ES-I3 (cell line): ENCODE measurements at regions not wholly inside any gene's neighbourhood (a gene's known extent, or its start where the extent isn't known, plus 50 kb on each side); places are given as distances from the start of the nearest gene placed in this dataset.
"Not testable (repeated sequence)": the region's sequence is repeated elsewhere in the genome, so short reads cannot be mapped to it uniquely, and the experiment has no call there.

ENCODE experiments used
- H3K36me3 ChIP-seq: 2 replicates; pipeline ENCODE4 v1.6.1; 2013; ENCODE audit warnings: mild to moderate bottlenecking, low read length, control low read depth, moderate library complexity; ENCODE audit not compliant: insufficient read depth
- H3K4me1 ChIP-seq: 2 replicates; pipeline ENCODE4 v1.6.1; 2013; ENCODE audit warnings: mild to moderate bottlenecking, control low read depth, low read length; ENCODE audit not compliant: insufficient read depth
- H3K9ac ChIP-seq: 2 replicates; pipeline ENCODE4 v1.6.1; 2013; ENCODE audit warnings: low read depth, mild to moderate bottlenecking, low read length, moderate library complexity
- H3K9me3 ChIP-seq: 2 replicates; pipeline ENCODE4 v1.6.1; 2013; ENCODE audit warnings: mild to moderate bottlenecking, low read length, moderate library complexity; ENCODE audit not compliant: control insufficient read depth, insufficient read depth

GRCh38 chr2:39487398-39488250 lies 50.5 kb upstream of the MAP4K3 start:
- H3K36me3 ChIP-seq: no peaks in the 10 kb centered on the region
- H3K9me3 ChIP-seq: no peaks in the 10 kb centered on the region
- peaks cover 16% of the 10 kb centered on the region for H3K4me1 ChIP-seq
- H3K9ac ChIP-seq: no peak overlapping the region

GRCh38 chr2:39488450-39488849 lies 51.4 kb upstream of the MAP4K3 start:
- Histone ChIP-seq H3K9me3 (no peaks in the 10 kb centered on the region), H3K36me3 (no peaks in the 10 kb centered on the region), H3K4me1 (peaks cover 16% of the 10 kb centered on the region), H3K9ac (no peak overlapping the region)

- H3K9ac ChIP-seq: no peak overlapping the region
- H3K36me3 ChIP-seq: no peaks in the 10 kb centered on the region
- no peaks in the 10 kb centered on the region for H3K9me3 ChIP-seq
- H3K4me1 ChIP-seq: peaks cover 24% of the 10 kb centered on the region
Measured at GRCh38 chr2:39490586-39490985, 53.5 kb upstream of the MAP4K3 start.

- no peaks in the 10 kb centered on the region for H3K36me3 ChIP-seq
- H3K9ac ChIP-seq: no peak overlapping the region
- H3K4me1 ChIP-seq: peaks cover 18% of the 10 kb centered on the region
- no peaks in the 10 kb centered on the region for H3K9me3 ChIP-seq
Measured at GRCh38 chr2:39491653-39492052, 54.6 kb upstream of the MAP4K3 start.

GRCh38 chr2:39492095-39492590 lies 55.1 kb upstream of the MAP4K3 start:
- no peak overlapping the region for H3K9ac ChIP-seq
- peaks cover 18% of the 10 kb centered on the region for H3K4me1 ChIP-seq
- H3K36me3 ChIP-seq: no peaks in the 10 kb centered on the region
- H3K9me3 ChIP-seq: no peaks in the 10 kb centered on the region

- Histone ChIP-seq H3K36me3 (no peaks in the 10 kb centered on the region), H3K4me1 (peaks cover 13% of the 10 kb centered on the region), H3K9ac (no peak overlapping the region), H3K9me3 (no peaks in the 10 kb centered on the region)
Measured at GRCh38 chr2:39492716-39493115, 55.6 kb upstream of the MAP4K3 start.

GRCh38 chr2:39494784-39495251 lies 57.7 kb upstream of the MAP4K3 start:
- H3K9ac ChIP-seq: no peak overlapping the region
- peaks cover 14% of the 10 kb centered on the region for H3K4me1 ChIP-seq

GRCh38 chr2:39497082-39497801 lies 60.2 kb upstream of the MAP4K3 start:
- no peaks in the 10 kb centered on the region for H3K36me3 ChIP-seq
- no peak overlapping the region for H3K9ac ChIP-seq
- no peaks in the 10 kb centered on the region for H3K9me3 ChIP-seq
- H3K4me1 ChIP-seq: peaks cover 14% of the 10 kb centered on the region

More at GRCh38 chr2:39494784-39495251, 57.7 kb upstream of the MAP4K3 start:
- Histone ChIP-seq H3K9me3 (no peaks in the 10 kb centered on the region), H3K36me3 (no peaks in the 10 kb centered on the region)

GRCh38 chr2:39498176-39498575 lies 61.1 kb upstream of the MAP4K3 start:
- H3K4me1 ChIP-seq: peaks cover 20% of the 10 kb centered on the region
- not testable (repeated sequence) for H3K36me3 ChIP-seq, H3K9ac ChIP-seq, H3K9me3 ChIP-seq

GRCh38 chr2:39498786-39499185 lies 61.7 kb upstream of the MAP4K3 start:
- Histone ChIP-seq H3K4me1 (peaks cover 20% of the 10 kb centered on the region), H3K9me3 (no peaks in the 10 kb centered on the region), H3K36me3 (no peaks in the 10 kb centered on the region), H3K9ac (no peak overlapping the region)

- Histone ChIP-seq H3K9me3 (no peaks in the 10 kb centered on the region), H3K9ac (no peak overlapping the region), H3K36me3 (no peaks in the 10 kb centered on the region), H3K4me1 (peaks cover 22% of the 10 kb centered on the region)
Measured at GRCh38 chr2:39499336-39499735, 62.3 kb upstream of the MAP4K3 start.

GRCh38 chr2:39501412-39501811 lies 64.3 kb upstream of the MAP4K3 start:
- Histone ChIP-seq H3K4me1 (peaks cover 22% of the 10 kb centered on the region), H3K9me3 (no peaks in the 10 kb centered on the region)

GRCh38 chr2:39503277-39503676 lies 66.2 kb upstream of the MAP4K3 start:
- no peak overlapping the region for H3K9ac ChIP-seq
- H3K36me3 ChIP-seq: no peaks in the 10 kb centered on the region
- H3K4me1 ChIP-seq: peaks cover 22% of the 10 kb centered on the region

More at GRCh38 chr2:39501412-39501811, 64.3 kb upstream of the MAP4K3 start:
- no peak overlapping the region for H3K9ac ChIP-seq
- H3K36me3 ChIP-seq: no peaks in the 10 kb centered on the region

GRCh38 chr2:39504790-39505335 lies 67.8 kb upstream of the MAP4K3 start:
- Histone ChIP-seq H3K9ac (no peak overlapping the region), H3K4me1 (peaks cover 16% of the 10 kb centered on the region), H3K9me3 (no peaks in the 10 kb centered on the region), H3K36me3 (no peaks in the 10 kb centered on the region)

More at GRCh38 chr2:39503277-39503676, 66.2 kb upstream of the MAP4K3 start:
- H3K9me3 ChIP-seq: no peaks in the 10 kb centered on the region
